H1 (cell line): ENCODE measurements at regions not wholly inside any gene's neighbourhood (a gene's known extent, or its start where the extent isn't known, plus 50 kb on each side); places are given as distances from the start of the nearest gene placed in this dataset.

Experiments
- CTCF ChIA-PET: fragments of 300-600 bp; sonication (Branson Sonifier 250); formaldehyde crosslinking; loops from one replicate; lab custom pipeline; 2021; ENCODE audit not compliant: partially characterized antibody; lab: Charles Lee
- POLR2A ChIA-PET: fragments of 300-600 bp; sonication (Branson Sonifier 250); formaldehyde crosslinking; loops from one replicate; lab custom pipeline; 2021; ENCODE audit warnings: inconsistent platforms; ENCODE audit not compliant: partially characterized antibody; lab: Charles Lee
- DNase-seq, 2 experiments: peaks; one replicate each; pipeline versions ENCODE4 v3.0.0 to v3.0.0-alpha.2; 2010 to 2022; ENCODE audit warnings: low spot score in 2 of 2, low read depth in 1 of 2, mixed read lengths in 1 of 2
- FAIRE-seq: peaks from 2 replicates; lab custom pipeline; 2011; peaks lifted over from hg19 to GRCh38; lab: Jason Lieb, UNC
- H2AFZ ChIP-seq: 2 replicates; pipeline ENCODE4 v1.8.1; 2012; ENCODE audit warnings: low read length, inconsistent platforms
- H2AK5ac ChIP-seq: 2 replicates; pipeline ENCODE4 v1.6.1; 2013; ENCODE audit warnings: low read depth, low read length
- H2BK120ac ChIP-seq: replicated peaks from 2 replicates; pipeline ENCODE3; 2013; ENCODE audit warnings: low read depth, low read length, inconsistent platforms
- H2BK12ac ChIP-seq: 2 replicates; pipeline ENCODE4 v1.6.1; 2013; ENCODE audit warnings: low read depth, low read length
- H2BK15ac ChIP-seq: 2 replicates; pipeline ENCODE4 v1.6.1; 2013; ENCODE audit warnings: low read length
- H2BK20ac ChIP-seq: 2 replicates; pipeline ENCODE4 v1.6.1; 2013; ENCODE audit warnings: low read length
- H2BK5ac ChIP-seq: 2 replicates; pipeline ENCODE4 v1.6.1; 2013; ENCODE audit warnings: low read depth, low read length
- H3K14ac ChIP-seq: 2 replicates; pipeline ENCODE4 v1.6.1; 2013; ENCODE audit warnings: inconsistent platforms; ENCODE audit not compliant: insufficient read length
- H3K18ac ChIP-seq: 2 replicates; pipeline ENCODE4 v1.6.1; 2013; ENCODE audit warnings: low read length; ENCODE audit errors: extremely low read depth
- H3K23ac ChIP-seq: 2 replicates; pipeline ENCODE4 v1.6.1; 2013; ENCODE audit warnings: inconsistent platforms; ENCODE audit not compliant: insufficient read length
- H3K23me2 ChIP-seq: 2 replicates; pipeline ENCODE4 v1.6.1; 2013; ENCODE audit warnings: low read depth, low read length
- H3K27ac ChIP-seq: 2 replicates; pipeline ENCODE4 v1.6.1; 2011; ENCODE audit warnings: low read depth, low read length, inconsistent platforms
- H3K27me3 ChIP-seq, 4 experiments: replicated peaks in 1 of 4; 1 replicate in 1 of 4; 2 replicates in 3 of 4; pipeline versions ENCODE4 v1.6.1 to v1.8.1; 2011 to 2013; ENCODE audit warnings: low read length in 3 of 4, mild to moderate bottlenecking in 3 of 4, inconsistent platforms in 2 of 4, mixed read lengths in 2 of 4, moderate library complexity in 1 of 4; ENCODE audit not compliant: control insufficient read depth in 3 of 4, insufficient read depth in 3 of 4; ENCODE audit errors: extremely low read depth in 1 of 4
- H3K36me3 ChIP-seq, 4 experiments: 2 replicates each; pipeline versions ENCODE4 v1.6.1 to v1.8.1; 2011 to 2013; ENCODE audit warnings: mild to moderate bottlenecking in 4 of 4, low read length in 3 of 4, moderate library complexity in 2 of 4, control low read depth in 1 of 4, inconsistent platforms in 1 of 4; ENCODE audit not compliant: insufficient read depth in 4 of 4, control insufficient read depth in 2 of 4
- H3K4ac ChIP-seq: replicated peaks from 2 replicates; pipeline ENCODE3; 2013; ENCODE audit warnings: low read length, low read depth, mixed read lengths, inconsistent platforms; ENCODE audit not compliant: insufficient read length
- H3K4me1 ChIP-seq, 4 experiments: replicated peaks in 1 of 4; 1 replicate in 1 of 4; 2 replicates in 3 of 4; pipeline versions ENCODE4 v1.6.1 to v1.8.1; 2011 to 2013; ENCODE audit warnings: low read length in 3 of 4, inconsistent platforms in 2 of 4, mixed read lengths in 1 of 4; ENCODE audit not compliant: insufficient read depth in 4 of 4, control insufficient read depth in 3 of 4
- H3K4me2 ChIP-seq, 2 experiments: 2 replicates each; pipeline versions ENCODE4 v1.6.1 to v1.8.1; 2011 to 2013; ENCODE audit warnings: low read depth in 2 of 2, low read length in 2 of 2, control low read depth in 1 of 2, inconsistent platforms in 1 of 2, mild to moderate bottlenecking in 1 of 2; ENCODE audit not compliant: insufficient read depth in 1 of 2
- H3K4me3 ChIP-seq, 4 experiments: fragments of 200-600, 300-600 bp in 1 of 4; sonication (generic), shearing (Covaris generic), sonication (Bioruptor Twin) in 1 of 4; 2 replicates each; pipeline versions ENCODE4 v1.5.1 to v1.8.1; 2011 to 2016; ENCODE audit warnings: low read length in 4 of 4, low read depth in 3 of 4, control low read depth in 2 of 4, inconsistent platforms in 2 of 4, mild to moderate bottlenecking in 2 of 4, mixed read lengths in 1 of 4, moderate library complexity in 1 of 4; ENCODE audit not compliant: insufficient read depth in 2 of 4; ENCODE audit errors: extremely low read depth in 1 of 4
- H3K56ac ChIP-seq: replicated peaks from 2 replicates; pipeline ENCODE3; 2013; ENCODE audit warnings: low read depth, mild to moderate bottlenecking, mixed read lengths, low read length, inconsistent platforms; ENCODE audit not compliant: insufficient read length
- H3K79me1 ChIP-seq: 2 replicates; pipeline ENCODE4 v1.6.1; 2013; ENCODE audit warnings: low read depth, low read length, control low read depth
- H3K79me2 ChIP-seq, 2 experiments: 2 replicates each; pipeline versions ENCODE4 v1.6.1 to v1.8.1; 2012 to 2013; ENCODE audit warnings: low read length in 2 of 2, mild to moderate bottlenecking in 2 of 2, inconsistent platforms in 1 of 2; ENCODE audit not compliant: insufficient read depth in 2 of 2, control insufficient read depth in 1 of 2
- H3K9ac ChIP-seq, 4 experiments: replicated peaks in 1 of 4; 1 replicate in 1 of 4; 2 replicates in 3 of 4; pipeline versions ENCODE4 v1.6.1 to v1.8.1; 2011 to 2013; ENCODE audit warnings: low read depth in 3 of 4, low read length in 3 of 4, control low read depth in 2 of 4, mild to moderate bottlenecking in 2 of 4, moderate library complexity in 2 of 4, inconsistent platforms in 1 of 4; ENCODE audit errors: extremely low read depth in 1 of 4
- H3K9me3 ChIP-seq, 2 experiments: 2 replicates each; pipeline versions ENCODE4 v1.6.1 to v1.8.1; 2012 to 2013; ENCODE audit warnings: mild to moderate bottlenecking in 2 of 2, moderate library complexity in 2 of 2, control low read depth in 1 of 2, inconsistent platforms in 1 of 2, low read depth in 1 of 2, low read length in 1 of 2, mixed read lengths in 1 of 2; ENCODE audit not compliant: insufficient read depth in 2 of 2
- H4K20me1 ChIP-seq, 2 experiments: replicated peaks in 1 of 2; 2 replicates each; pipeline versions ENCODE3 to v1.8.1; 2011 to 2013; ENCODE audit warnings: inconsistent platforms in 2 of 2, low read length in 2 of 2, mild to moderate bottlenecking in 1 of 2; ENCODE audit not compliant: insufficient read depth in 2 of 2, control insufficient read depth in 1 of 2
- H4K5ac ChIP-seq: 2 replicates; pipeline ENCODE4 v1.6.1; 2013; ENCODE audit warnings: low read length, low read depth, mixed read lengths, inconsistent platforms; ENCODE audit not compliant: insufficient read length
- H4K8ac ChIP-seq: 2 replicates; pipeline ENCODE4 v1.8.0; 2013; ENCODE audit warnings: mild to moderate bottlenecking, moderate library complexity, low read length, inconsistent platforms; ENCODE audit not compliant: insufficient read depth; ENCODE audit errors: extremely low read depth
- H4K91ac ChIP-seq: replicated peaks from 2 replicates; pipeline ENCODE3; 2013; ENCODE audit warnings: low read length, mixed read lengths, inconsistent platforms; ENCODE audit not compliant: insufficient read length
- HDAC2 ChIP-seq, 2 experiments: fragments of 300-600 bp in 1 of 2; sonication (generic) in 1 of 2; IDR thresholded peaks; 2 replicates each; pipeline ENCODE4 v1.6.1; 2011 to 2012; ENCODE audit warnings: low read depth in 2 of 2, low read length in 2 of 2, mild to moderate bottlenecking in 2 of 2, moderate library complexity in 2 of 2, borderline replicate concordance in 1 of 2, inconsistent platforms in 1 of 2
- WGBS, 2 experiments: shearing (Covaris generic) in 1 of 2; methylation state at CpG; one replicate each; pipeline versions ENCODE4 v1.1.6 to v1.1.7; 2013 to 2015; ENCODE audit warnings: low lambda C conversion rate in 2 of 2, mixed read lengths in 2 of 2, inconsistent platforms in 1 of 2, low coverage in 1 of 2, missing lambda C conversion rate in 1 of 2; ENCODE audit not compliant: insufficient replicate concordance in 2 of 2, insufficient coverage in 1 of 2, insufficient read length in 1 of 2; ENCODE audit errors: extremely low coverage in 1 of 2, missing lambda C conversion rate in 1 of 2; 5-methylcytosine and 5-hydroxymethylcytosine counted together
- TF ChIP-seq, protein P1 (sequence below): IDR thresholded peaks from 2 replicates; pipeline ENCODE4 v1.6.1; 2012; ENCODE audit warnings: inconsistent platforms

DNA sequence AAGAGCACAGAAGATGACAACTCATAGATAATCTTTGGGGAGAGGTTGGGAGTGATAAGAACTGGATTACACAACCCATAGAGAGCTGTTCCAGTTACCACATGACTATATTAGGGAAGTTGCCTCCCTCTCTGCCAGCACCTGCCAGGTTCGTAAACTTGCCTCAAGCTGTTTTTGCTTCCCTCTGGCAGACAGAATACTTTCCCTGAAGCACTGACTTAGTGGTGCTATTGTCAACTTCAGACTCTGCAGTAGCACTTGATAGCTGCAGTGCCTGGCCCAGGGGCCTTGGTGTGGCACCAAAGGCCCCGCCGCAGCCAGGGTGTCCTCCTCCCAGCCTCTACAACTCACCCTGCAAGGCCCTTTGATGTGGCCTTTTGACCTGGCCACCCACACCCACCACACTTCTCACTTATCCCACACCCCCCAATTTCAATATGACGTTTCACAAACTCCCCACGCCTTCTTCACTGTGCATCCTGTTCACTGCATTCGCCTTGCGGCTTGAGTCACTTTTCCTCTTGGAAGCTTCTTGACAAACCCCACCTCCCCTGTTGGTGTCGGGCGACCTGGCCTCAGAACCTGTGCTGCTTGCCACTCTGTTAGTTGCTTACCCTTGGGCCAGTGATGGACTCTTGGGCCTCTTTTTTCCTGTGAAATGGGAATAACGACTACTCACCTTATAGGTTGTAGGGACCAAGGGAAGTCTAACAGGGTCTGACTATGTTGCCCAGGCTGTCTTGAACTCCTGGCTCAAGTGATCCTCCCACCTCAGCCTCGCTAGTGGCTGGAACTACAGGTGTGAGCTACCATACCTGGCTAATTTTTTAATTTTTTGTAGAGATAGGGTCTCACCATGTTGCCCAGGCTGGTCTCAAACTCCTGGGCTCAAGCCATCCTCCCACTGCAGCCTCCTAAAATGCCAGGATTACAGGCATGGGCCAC is 50.2 kb upstream of the PODXL start:
- Histone ChIP-seq H3K9me3 (no peaks in the 10 kb centered on the region), H3K27ac (peak overlapping the region; percentile 96), H3K23ac (no peak overlapping the region), H3K27me3 (no peaks in the 10 kb centered on the region), H3K23me2 (peaks cover 3% of the 10 kb centered on the region), H3K79me1 (0 out of 2 replicates have a peak, but pooled peaks cover 2% of the 10 kb centered on the region), H3K79me2 (peaks cover 0 to 6% of the 10 kb centered on the region in 2 experiments; a peak in 1 of 4 replicates), H3K4me2 (peak overlapping the region in 1 of 2 experiments; percentile 84; a peak in 1 of 4 replicates), H3K36me3 (no peaks in the 10 kb centered on the region), H2AFZ (no peak overlapping the region), H3K4me3 (no peak overlapping the region), H3K18ac (peak overlapping the region; percentile 99), H4K91ac (peak overlapping the region; percentile 99), H2BK15ac (no peak overlapping the region; the same call in 1 of the 2 replicates), H2BK12ac (peak overlapping the region; percentile 100), H2AK5ac (peak overlapping the region; percentile 100), H3K4me1 (peaks cover 29 to 51% (median 44%) of the 10 kb centered on the region in 4 experiments), H4K5ac (peak overlapping the region; percentile 98), H2BK120ac (peak overlapping the region; percentile 100), H3K56ac (peak overlapping the region; percentile 22), H4K20me1 (no peaks in the 10 kb centered on the region), H3K9ac (no peak overlapping the region), H2BK5ac (peak overlapping the region; percentile 100), H2BK20ac (peak overlapping the region; percentile 100), H4K8ac (0 out of 2 replicates have a peak overlapping the region, but pooled peaks have one; percentile 51), H3K4ac (peak overlapping the region; percentile 23), H3K14ac (peak overlapping the region; percentile 5)
- ChIA-PET POLR2A (interaction anchor here (0.8 to 9.8 kb wide), 20 partner anchors 8 to 60 kb away, joined by 3 to 108 read pairs (median 8); partner anchors contain the start of gene PODXL), CTCF (interaction anchor here (0.8 to 11.9 kb wide), 12 partner anchors 14 to 72 kb away, joined by 3 to 103 read pairs (median 4); no protein-coding TSS in a partner anchor)
- FAIRE-seq (no peak), DNase-seq (no peak)
- 76 to 100% methylated on average over 2 to 11 of the region's 11 CpGs for WGBS, 2 experiments
- TF ChIP-seq, protein P1, sequence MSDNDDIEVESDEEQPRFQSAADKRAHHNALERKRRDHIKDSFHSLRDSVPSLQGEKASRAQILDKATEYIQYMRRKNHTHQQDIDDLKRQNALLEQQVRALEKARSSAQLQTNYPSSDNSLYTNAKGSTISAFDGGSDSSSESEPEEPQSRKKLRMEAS = 0 out of 2 replicates have a peak, but pooled peaks have one; percentile 18
- TF ChIP-seq HDAC2 (IDR thresholded peaks at IDR 0.05; ENCODE audit: borderline replicate concordance in 1 of 2, low read depth in 2 of 2, low read length in 2 of 2) = no peak
